Lung (tissue), 11 donors: ENCODE measurements at regions not wholly inside any gene's neighbourhood (a gene's known extent, or its start where the extent isn't known, plus 50 kb on each side); places are given as distances from the start of the nearest gene placed in this dataset.

Source experiments
- ATAC-seq: fragments of 200-7000 bp; cut with Tn5 transposase; one replicate; pipeline ENCODE4 v1.9.1; 2020; ENCODE audit warnings: moderate number of reproducible peaks; ENCODE audit not compliant: insufficient read depth, low FRiP score
- DNase-seq, 3 donors: peaks; one replicate each; pipeline ENCODE4 v3.0.0-alpha.2; 2013 to 2017
- H3K27ac ChIP-seq, 2 donors: one replicate each; pipeline ENCODE4 v1.5.1; 2013; ENCODE audit warnings: mild to moderate bottlenecking in 2 of 2, moderate library complexity in 2 of 2, control low read depth in 1 of 2, inconsistent platforms in 1 of 2, low read depth in 1 of 2, low read length in 1 of 2
- H3K27me3 ChIP-seq, 3 donors: one replicate each; pipeline ENCODE4 v1.5.1; 2013; ENCODE audit warnings: low read length in 2 of 3; ENCODE audit not compliant: control insufficient read depth in 3 of 3, insufficient read depth in 3 of 3
- H3K36me3 ChIP-seq, 4 donors: one replicate each; pipeline ENCODE4 v1.5.1; 2013; ENCODE audit warnings: low read length in 4 of 4, mild to moderate bottlenecking in 1 of 4, moderate library complexity in 1 of 4; ENCODE audit not compliant: control insufficient read depth in 4 of 4, insufficient read depth in 4 of 4
- H3K4me1 ChIP-seq, 5 donors: one replicate each; pipeline ENCODE4 v1.5.1; 2013; ENCODE audit warnings: low read length in 5 of 5, mild to moderate bottlenecking in 2 of 5, moderate library complexity in 1 of 5; ENCODE audit not compliant: control insufficient read depth in 5 of 5, insufficient read depth in 5 of 5
- H3K4me3 ChIP-seq: one replicate; pipeline ENCODE4 v1.5.1; 2013; ENCODE audit warnings: mild to moderate bottlenecking, control low read depth, moderate library complexity
- H3K9ac ChIP-seq, 2 donors: one replicate each; pipeline ENCODE4 v1.5.1; 2013; ENCODE audit warnings: low read length in 2 of 2, control low read depth in 1 of 2; ENCODE audit not compliant: insufficient read depth in 1 of 2
- H3K9me3 ChIP-seq, 4 donors: one replicate each; pipeline ENCODE4 v1.5.1; 2013; ENCODE audit warnings: low read length in 3 of 4, mild to moderate bottlenecking in 1 of 4, moderate library complexity in 1 of 4; ENCODE audit not compliant: control insufficient read depth in 4 of 4, insufficient read depth in 3 of 4
- WGBS, 2 donors: extraction: QIAGEN DNeasy Blood & Tissue Kit; methylation state at CpG; one replicate each; pipeline ENCODE4 v1.1.7; 2013; 5-methylcytosine and 5-hydroxymethylcytosine counted together
- TF ChIP-seq, protein P1 (sequence below): IDR thresholded peaks from 2 replicates; pipeline ENCODE4 v1.5.1; 2012; ENCODE audit warnings: mild to moderate bottlenecking; ENCODE audit errors: control extremely low read depth, extremely low read depth
- donor health status: control.
- donor health status: control.
- donor health status: Bipolar disorder and iron deficiency.
- donor health status: healthy.
- donor health status: DM: yes; HTN: yes; CAD: no.

GRCh38 chr6:84456803-84457202, 229.4 kb upstream of the CEP162 start:
- Histone ChIP-seq H3K9ac (no peak overlapping the region), H3K36me3 (no peaks in the 10 kb centered on the region), H3K9me3 (no peaks in the 10 kb centered on the region), H3K4me1 (no peaks in the 10 kb centered on the region), H3K4me3 (no peak overlapping the region), H3K27me3 (no peaks in the 10 kb centered on the region), H3K27ac (no peak overlapping the region)
- no peak for ATAC-seq
- TF ChIP-seq, protein P1, sequence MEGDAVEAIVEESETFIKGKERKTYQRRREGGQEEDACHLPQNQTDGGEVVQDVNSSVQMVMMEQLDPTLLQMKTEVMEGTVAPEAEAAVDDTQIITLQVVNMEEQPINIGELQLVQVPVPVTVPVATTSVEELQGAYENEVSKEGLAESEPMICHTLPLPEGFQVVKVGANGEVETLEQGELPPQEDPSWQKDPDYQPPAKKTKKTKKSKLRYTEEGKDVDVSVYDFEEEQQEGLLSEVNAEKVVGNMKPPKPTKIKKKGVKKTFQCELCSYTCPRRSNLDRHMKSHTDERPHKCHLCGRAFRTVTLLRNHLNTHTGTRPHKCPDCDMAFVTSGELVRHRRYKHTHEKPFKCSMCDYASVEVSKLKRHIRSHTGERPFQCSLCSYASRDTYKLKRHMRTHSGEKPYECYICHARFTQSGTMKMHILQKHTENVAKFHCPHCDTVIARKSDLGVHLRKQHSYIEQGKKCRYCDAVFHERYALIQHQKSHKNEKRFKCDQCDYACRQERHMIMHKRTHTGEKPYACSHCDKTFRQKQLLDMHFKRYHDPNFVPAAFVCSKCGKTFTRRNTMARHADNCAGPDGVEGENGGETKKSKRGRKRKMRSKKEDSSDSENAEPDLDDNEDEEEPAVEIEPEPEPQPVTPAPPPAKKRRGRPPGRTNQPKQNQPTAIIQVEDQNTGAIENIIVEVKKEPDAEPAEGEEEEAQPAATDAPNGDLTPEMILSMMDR = no peak
- DNase-seq = no peak
- 82 to 86% methylated on average over 4 of the region's 4 CpGs for WGBS, 2 donors

GRCh38 chr6:84455511-84456029, 228.1 kb upstream of the CEP162 start:
- Histone ChIP-seq H3K9me3 (no peaks in the 10 kb centered on the region), H3K27ac (no peak overlapping the region), H3K27me3 (no peaks in the 10 kb centered on the region), H3K9ac (no peak overlapping the region), H3K36me3 (no peaks in the 10 kb centered on the region), H3K4me1 (no peaks in the 10 kb centered on the region), H3K4me3 (no peak overlapping the region)
- TF ChIP-seq, protein P1 = no peak
- no peak for ATAC-seq
- WGBS, 2 donors = 45 to 55% methylated on average over 3 of the region's 3 CpGs
- no peak for DNase-seq

DNA sequence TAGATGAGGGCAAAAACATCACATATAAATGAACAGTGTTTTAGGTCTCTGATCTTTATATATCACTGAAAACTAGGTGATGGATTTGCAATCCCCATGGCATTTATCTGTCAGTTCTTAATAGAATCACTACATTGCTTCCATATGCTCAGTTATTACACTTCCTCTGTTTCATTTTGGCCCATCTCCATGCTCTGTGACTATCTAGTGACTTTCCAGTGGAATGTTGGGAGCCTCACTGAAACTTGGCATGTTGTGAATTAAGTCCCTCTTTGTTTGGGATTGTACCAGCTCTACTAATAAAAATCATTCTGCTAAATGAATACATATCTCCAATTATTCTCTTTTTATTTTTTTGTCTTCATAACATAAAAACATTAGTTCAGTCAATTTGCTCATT, 226.1 kb upstream of the CEP162 start:
- no peaks in the 10 kb centered on the region for H3K9me3 ChIP-seq
- no peak overlapping the region for H3K4me3 ChIP-seq
- peak in 1 of 3 donors; percentile 5 for DNase-seq
- H3K27ac ChIP-seq = no peak overlapping the region
- no peaks in the 10 kb centered on the region for H3K4me1 ChIP-seq
- TF ChIP-seq, protein P1 = no peak
- ATAC-seq = no peak
- H3K9ac ChIP-seq = no peak overlapping the region
- no peaks in the 10 kb centered on the region for H3K27me3 ChIP-seq
- no peaks in the 10 kb centered on the region for H3K36me3 ChIP-seq

DNA sequence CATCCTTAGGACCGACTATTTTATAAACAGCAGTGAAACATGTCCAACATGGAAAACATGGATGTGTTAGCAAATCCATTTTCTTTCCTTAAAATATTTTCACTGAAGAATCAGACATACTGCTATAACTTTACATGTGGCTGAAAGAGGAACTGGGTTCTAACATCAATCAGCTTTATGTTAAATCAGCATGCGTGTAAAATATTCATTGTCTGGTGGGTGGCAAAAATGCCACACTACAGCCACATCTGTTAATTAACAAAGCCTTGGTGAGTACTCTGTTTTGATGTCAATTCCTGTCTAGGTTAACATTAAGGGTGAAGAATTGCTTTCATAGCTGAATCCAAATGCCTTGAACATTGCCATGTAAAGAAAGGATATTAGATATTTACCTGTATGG, 222.6 kb upstream of the CEP162 start:
- Histone ChIP-seq H3K27ac (no peak overlapping the region), H3K4me3 (no peak overlapping the region), H3K9me3 (no peaks in the 10 kb centered on the region), H3K27me3 (no peaks in the 10 kb centered on the region), H3K36me3 (no peaks in the 10 kb centered on the region), H3K4me1 (no peaks in the 10 kb centered on the region), H3K9ac (no peak overlapping the region)
- ATAC-seq (no peak), DNase-seq (no peak)
- TF ChIP-seq, protein P1 = no peak
- 69 to 78% methylated on average over 2 of the region's 2 CpGs for WGBS, 2 donors
